OCI-LY3 (cell line): ENCODE measurements at regions not wholly inside any gene's neighbourhood (a gene's known extent, or its start where the extent isn't known, plus 50 kb on each side); places are given as distances from the start of the nearest gene placed in this dataset.

Source experiments
- H2AFZ ChIP-seq: fragments of 200-600, 300-600 bp; shearing (Covaris generic); 2 replicates; pipeline ENCODE4 v1.6.0; 2014; ENCODE audit warnings: antibody characterized with exemption, low read depth, low read length
- H3K27ac ChIP-seq: fragments of 200-600, 300-600 bp; sonication (generic); 2 replicates; pipeline ENCODE4 v1.5.1; 2014; ENCODE audit warnings: mild to moderate bottlenecking, low read length, moderate library complexity, mixed read lengths
- H3K27me3 ChIP-seq: fragments of 200-600, 300-600 bp; sonication (generic); 2 replicates; pipeline ENCODE4 v1.6.1; 2014; ENCODE audit warnings: low read depth, low read length, mixed read lengths
- H3K36me3 ChIP-seq: fragments of 200-600, 300-600 bp; sonication (generic); replicated peaks from 2 replicates; pipeline ENCODE3; 2014; ENCODE audit warnings: low read depth, low read length, mixed read lengths
- H3K4me1 ChIP-seq: fragments of 300-600, 200-600 bp; sonication (generic); 2 replicates; pipeline ENCODE4 v1.6.1; 2014; ENCODE audit warnings: low read length, mixed read lengths
- H3K4me2 ChIP-seq: fragments of 200-600, 300-600 bp; sonication (generic); 2 replicates; pipeline ENCODE4 v1.6.1; 2014; ENCODE audit warnings: low read length, mixed read lengths
- H3K4me3 ChIP-seq: fragments of 300-600, 200-600 bp; sonication (generic); 2 replicates; pipeline ENCODE4 v1.5.1; 2014; ENCODE audit warnings: antibody characterized with exemption, mild to moderate bottlenecking, low read length, moderate library complexity
- H3K79me2 ChIP-seq: fragments of 300-600, 200-600 bp; shearing (Covaris generic); 2 replicates; pipeline ENCODE4 v1.6.1; 2014; ENCODE audit warnings: mild to moderate bottlenecking, low read length, mixed read lengths
- H3K9ac ChIP-seq: fragments of 300-600, 200-600 bp; shearing (Covaris generic); 2 replicates; pipeline ENCODE4 v1.6.0; 2014; ENCODE audit warnings: mild to moderate bottlenecking, low read length, moderate library complexity
- H3K9me3 ChIP-seq: fragments of 200-600, 300-600 bp; shearing (Covaris generic); 2 replicates; pipeline ENCODE4 v1.6.1; 2014; ENCODE audit warnings: low read length, mixed read lengths; ENCODE audit not compliant: insufficient read depth
- H4K20me1 ChIP-seq: fragments of 200-600, 300-600 bp; sonication (generic); 2 replicates; pipeline ENCODE4 v1.6.1; 2016; ENCODE audit warnings: low read length, mixed read lengths; ENCODE audit not compliant: insufficient read depth
- CTCF ChIP-seq: fragments of 200-600, 300-600 bp; sonication (generic); IDR thresholded peaks from 2 replicates; pipeline ENCODE4 v1.5.1; 2014; ENCODE audit warnings: antibody characterized with exemption, low read length, low read depth
- EZH2phosphoT487 ChIP-seq: fragments of 200-600 bp; shearing (Covaris generic); IDR thresholded peaks from 2 replicates; pipeline ENCODE4 v1.6.1; 2018; ENCODE audit warnings: antibody characterized with exemption, mixed run types, low read depth

DNA sequence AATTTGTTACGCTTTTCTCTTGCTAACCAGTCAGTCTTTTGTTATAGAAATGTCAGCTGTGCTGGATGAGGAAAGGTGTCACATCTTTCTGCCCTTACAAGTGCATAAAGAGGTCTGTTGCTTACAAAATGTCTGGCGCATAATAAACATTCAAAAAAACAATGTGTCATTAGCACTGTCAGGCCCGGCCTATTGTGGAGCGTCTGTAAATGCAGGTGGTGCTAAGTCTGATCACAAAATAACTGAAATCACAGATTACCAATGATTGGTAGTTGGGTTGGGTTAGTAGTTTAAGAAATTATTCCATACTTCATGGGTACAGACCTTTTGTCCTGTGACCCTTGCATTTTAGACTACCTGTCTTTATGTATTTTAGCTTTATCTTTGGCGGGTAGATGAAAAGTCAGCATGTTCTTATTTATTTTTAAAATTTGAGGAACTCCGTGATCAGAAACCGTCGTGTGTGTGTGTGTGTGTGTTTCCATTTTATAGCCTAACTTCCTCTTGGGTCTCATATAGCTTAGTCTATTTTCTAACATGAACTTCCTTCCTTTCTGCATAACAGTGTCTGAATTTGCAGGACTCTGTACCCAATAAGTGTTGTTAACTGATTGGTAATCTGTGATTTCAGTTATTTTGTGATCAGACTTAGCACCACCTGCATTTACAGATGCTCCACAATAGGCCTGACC, 88.1 kb upstream of the IFNGR1 start:
- H3K4me2 ChIP-seq = no peak overlapping the region
- no peak overlapping the region for H3K9ac ChIP-seq
- H3K9me3 ChIP-seq = no peaks in the 10 kb centered on the region
- no peaks in the 10 kb centered on the region for H4K20me1 ChIP-seq
- H3K79me2 ChIP-seq = no peaks in the 10 kb centered on the region
- H3K4me1 ChIP-seq = peaks cover 4% of the 10 kb centered on the region; the same call in 1 of the 2 replicates
- no peaks in the 10 kb centered on the region for H3K36me3 ChIP-seq
- 0 out of 2 replicates have a peak overlapping the region, but pooled peaks have one; percentile 30 for H2AFZ ChIP-seq
- TF ChIP-seq EZH2phosphoT487 (no peak), CTCF (no peak)
- H3K4me3 ChIP-seq = no peak overlapping the region
- no peak overlapping the region for H3K27ac ChIP-seq
- no peaks in the 10 kb centered on the region for H3K27me3 ChIP-seq

DNA sequence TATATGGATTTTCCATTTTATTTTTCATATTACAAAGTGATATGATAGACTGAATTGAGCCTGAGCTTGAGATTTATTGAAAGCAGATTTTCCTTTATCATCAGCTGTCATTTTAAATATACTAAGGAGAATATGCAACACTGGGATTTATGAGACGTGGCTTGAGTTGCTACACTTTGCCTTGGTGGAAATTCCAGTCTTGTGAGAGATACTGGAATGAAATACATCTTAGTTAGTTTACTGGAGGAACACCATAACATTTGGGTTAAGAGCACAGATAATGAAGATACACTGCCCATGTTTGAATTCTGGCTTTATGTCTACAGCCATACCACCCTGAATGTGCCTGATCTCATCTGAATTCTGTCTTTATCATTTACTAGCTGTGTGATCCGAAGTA, 86.5 kb upstream of the IFNGR1 start:
- no peak overlapping the region for H2AFZ ChIP-seq
- H3K36me3 ChIP-seq = no peaks in the 10 kb centered on the region
- H3K27ac ChIP-seq = no peak overlapping the region
- no peaks in the 10 kb centered on the region for H3K79me2 ChIP-seq
- peaks cover 4% of the 10 kb centered on the region; the same call in 1 of the 2 replicates for H3K4me1 ChIP-seq
- H3K27me3 ChIP-seq = no peaks in the 10 kb centered on the region
- H3K4me2 ChIP-seq = no peak overlapping the region
- no peak overlapping the region for H3K4me3 ChIP-seq
- no peaks in the 10 kb centered on the region for H3K9me3 ChIP-seq
- no peak overlapping the region for H3K9ac ChIP-seq
- H4K20me1 ChIP-seq = no peaks in the 10 kb centered on the region
- TF ChIP-seq EZH2phosphoT487 = no peak
- no peak for TF ChIP-seq CTCF

- Histone ChIP-seq H3K4me2 (no peak overlapping the region), H3K9me3 (no peaks in the 10 kb centered on the region), H3K4me1 (peaks cover 4% of the 10 kb centered on the region; the same call in 1 of the 2 replicates), H3K27me3 (no peaks in the 10 kb centered on the region), H3K4me3 (no peak overlapping the region), H2AFZ (no peak overlapping the region), H3K36me3 (no peaks in the 10 kb centered on the region), H3K27ac (no peak overlapping the region), H3K79me2 (no peaks in the 10 kb centered on the region), H3K9ac (no peak overlapping the region), H4K20me1 (no peaks in the 10 kb centered on the region)
- no peak for TF ChIP-seq EZH2phosphoT487
- no peak for TF ChIP-seq CTCF
These were observed 85.0 kb upstream of the IFNGR1 start for GRCh38 chr6:137304020-137304780.

GRCh38 chr6:137303441-137303840, 84.3 kb upstream of the IFNGR1 start:
- Histone ChIP-seq H4K20me1 (no peaks in the 10 kb centered on the region), H3K4me2 (no peak overlapping the region)
- TF ChIP-seq EZH2phosphoT487 (no peak), CTCF (no peak)

More at GRCh38 chr6:137303441-137303840, 84.3 kb upstream of the IFNGR1 start:
- H3K36me3 ChIP-seq = no peaks in the 10 kb centered on the region
- H3K79me2 ChIP-seq = no peaks in the 10 kb centered on the region
- H3K27ac ChIP-seq = no peak overlapping the region
- H3K4me3 ChIP-seq = no peak overlapping the region
- H2AFZ ChIP-seq = no peak overlapping the region
- no peaks in the 10 kb centered on the region for H3K9me3 ChIP-seq
- no peaks in the 10 kb centered on the region for H3K27me3 ChIP-seq
- H3K9ac ChIP-seq = no peak overlapping the region
- H3K4me1 ChIP-seq = peaks cover 4% of the 10 kb centered on the region; the same call in 1 of the 2 replicates
